ENCODE measurements at regions not wholly inside any gene's neighbourhood (a gene's known extent, or its start where the extent isn't known, plus 50 kb on each side); places are given as distances from the start of the nearest gene placed in this dataset.

DNA sequence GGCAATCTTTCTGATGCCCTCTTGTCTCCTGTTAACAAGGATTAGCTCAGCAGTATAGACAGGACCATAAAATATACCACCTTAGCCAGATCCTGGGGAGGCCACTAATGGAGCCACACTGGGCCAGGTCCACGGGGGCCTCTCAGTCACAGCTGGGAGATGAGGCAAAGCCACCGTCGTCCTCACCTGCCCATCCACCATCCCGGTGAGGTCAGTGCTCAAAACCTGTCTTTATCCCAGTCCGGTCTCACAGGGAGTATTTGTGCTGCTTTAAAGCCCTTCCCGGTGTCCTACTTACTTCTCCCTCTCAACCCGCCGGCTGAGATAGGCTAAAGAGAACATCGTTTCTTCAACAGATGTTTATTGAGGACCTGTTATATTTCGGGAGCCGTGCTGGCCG lies 104.3 kb downstream of the EDN3 start:
- peak overlapping the region; percentile 14 for H3K27ac ChIP-seq (replicated peaks; ENCODE audit: low read length)
- peak overlapping the region; percentile 0 for H2BK15ac ChIP-seq (ENCODE audit: low read length)
- H4K91ac ChIP-seq (ENCODE audit: low read depth, low read length, poor library complexity), result no peak overlapping the region
- peaks cover 0 to 20% of the 10 kb centered on the region in 2 donors for H3K4me1 ChIP-seq (ENCODE audit: control insufficient read depth in 2 of 2, insufficient read depth in 1 of 2, low read depth in 1 of 2, low read length in 2 of 2)
- no peak overlapping the region for H2AFZ ChIP-seq (ENCODE audit: low read length)
- no peak overlapping the region for H3K4me3 ChIP-seq (ENCODE audit: low read length in 2 of 2)
- no peak for DNase-seq (ENCODE audit: low spot score)
- H4K8ac ChIP-seq (ENCODE audit: low read depth, low read length), result no peak overlapping the region
- no peak overlapping the region for H2BK12ac ChIP-seq (ENCODE audit: low read length)
- no peak overlapping the region for H3K14ac ChIP-seq (ENCODE audit: low read length)
- H3K9me3 ChIP-seq (replicated peaks in 1 of 2; ENCODE audit: control insufficient read depth in 2 of 2, insufficient read depth in 1 of 2, low read depth in 1 of 2, low read length in 2 of 2), result peaks cover 0 to 3% of the 10 kb centered on the region in 2 donors
- H3K4me2 ChIP-seq (ENCODE audit: insufficient read depth, low read length, poor library complexity, severe bottlenecking), result no peak overlapping the region
- H2AK5ac ChIP-seq (ENCODE audit: low read depth, low read length), result peak overlapping the region; percentile 2
- H3K36me3 ChIP-seq (replicated peaks in 1 of 2; ENCODE audit: control insufficient read depth in 2 of 2, insufficient read depth in 2 of 2, low read length in 2 of 2), result no peaks in the 10 kb centered on the region
- H3K18ac ChIP-seq (ENCODE audit: low read length), result peak overlapping the region; percentile 0
- WGBS, 2 donors (ENCODE audit: extremely low coverage in 2 of 2, insufficient read length in 2 of 2, insufficient replicate concordance in 1 of 2), result no CpG with 5 or more reads among the region's 12 CpGs
- no peak overlapping the region for H2BK5ac ChIP-seq (ENCODE audit: low read length)
- H3K79me1 ChIP-seq (ENCODE audit: low read depth, low read length), result no peaks in the 10 kb centered on the region
- peaks cover 0 to 51% (median 0%) of the 10 kb centered on the region in 3 experiments for H3K27me3 ChIP-seq (ENCODE audit: control insufficient read depth in 3 of 3, insufficient read depth in 3 of 3, low read depth in 1 of 3, low read length in 3 of 3)
- H3K4ac ChIP-seq (ENCODE audit: low read length), result no peak overlapping the region
- no peak overlapping the region for H3K23ac ChIP-seq (ENCODE audit: low read depth, low read length, poor library complexity)
- no peak overlapping the region for H2BK120ac ChIP-seq (ENCODE audit: low read depth, low read length)
- no peak overlapping the region for H3K9ac ChIP-seq (ENCODE audit: low read depth, low read length, poor library complexity)

DNA sequence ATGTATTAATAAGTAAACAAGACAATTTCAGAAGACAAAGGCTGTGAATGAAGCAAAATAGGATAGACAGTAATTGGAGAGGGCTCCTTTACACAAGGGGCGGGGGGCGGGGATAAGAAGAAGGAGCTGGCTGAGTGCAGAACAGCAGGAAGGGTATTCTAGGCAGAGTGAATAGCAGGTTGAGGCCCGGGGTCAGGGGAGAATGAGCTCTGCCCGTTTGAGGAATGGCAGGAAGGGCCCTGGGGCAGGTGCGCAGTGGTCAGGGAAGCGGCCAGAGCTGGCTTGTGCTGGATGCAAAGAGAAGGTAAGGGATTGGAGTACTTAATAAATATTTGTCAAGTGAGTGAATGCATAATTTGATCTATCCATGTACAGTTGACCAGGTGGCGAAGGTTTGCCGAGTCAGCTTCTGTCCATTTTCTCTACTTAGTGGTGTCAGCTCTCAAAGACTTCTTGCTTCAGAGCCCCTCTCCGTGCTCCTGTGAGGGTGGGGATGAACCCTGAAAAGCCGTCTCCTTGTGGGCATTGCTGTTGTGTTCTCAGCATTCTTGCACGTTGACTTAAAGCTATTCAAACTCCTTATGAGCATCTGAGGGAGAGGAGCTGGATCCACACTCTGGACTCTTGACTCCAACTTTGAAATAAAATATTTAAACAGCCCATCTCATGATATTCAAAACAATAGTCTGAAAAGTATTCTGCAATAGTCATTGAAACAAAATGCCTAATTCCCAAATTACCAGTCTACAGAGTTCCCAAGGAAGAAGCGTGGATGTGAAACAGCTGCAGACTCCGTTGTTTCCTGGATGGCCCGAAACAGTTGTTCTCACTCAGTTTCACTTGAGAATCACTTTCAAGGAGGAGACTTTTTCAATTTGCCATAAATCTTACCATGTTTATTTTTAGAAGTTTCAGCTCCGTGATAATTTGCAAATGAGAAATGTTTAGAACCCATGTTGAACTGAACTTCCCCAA lies 105.1 kb downstream of the EDN3 start:
- peaks cover 0 to 50% (median 0%) of the 10 kb centered on the region in 3 experiments for H3K27me3 ChIP-seq (ENCODE audit: control insufficient read depth in 3 of 3, insufficient read depth in 3 of 3, low read depth in 1 of 3, low read length in 3 of 3)
- no peak overlapping the region for H4K91ac ChIP-seq (ENCODE audit: low read depth, low read length, poor library complexity)
- peaks cover 0 to 3% of the 10 kb centered on the region in 2 donors for H3K9me3 ChIP-seq (replicated peaks in 1 of 2; ENCODE audit: control insufficient read depth in 2 of 2, insufficient read depth in 1 of 2, low read depth in 1 of 2, low read length in 2 of 2)
- H3K36me3 ChIP-seq (replicated peaks in 1 of 2; ENCODE audit: control insufficient read depth in 2 of 2, insufficient read depth in 2 of 2, low read length in 2 of 2), result no peaks in the 10 kb centered on the region
- H4K8ac ChIP-seq (ENCODE audit: low read depth, low read length), result no peak overlapping the region
- no peak overlapping the region for H2BK12ac ChIP-seq (ENCODE audit: low read length)
- no peak overlapping the region for H2BK5ac ChIP-seq (ENCODE audit: low read length)
- no peak overlapping the region for H2BK15ac ChIP-seq (ENCODE audit: low read length)
- peak overlapping the region; percentile 1 for H2AK5ac ChIP-seq (ENCODE audit: low read depth, low read length)
- no peak overlapping the region for H3K4me2 ChIP-seq (ENCODE audit: insufficient read depth, low read length, poor library complexity, severe bottlenecking)
- no peak overlapping the region for H3K23ac ChIP-seq (ENCODE audit: low read depth, low read length, poor library complexity)
- H3K14ac ChIP-seq (ENCODE audit: low read length), result no peak overlapping the region
- H3K27ac ChIP-seq (replicated peaks; ENCODE audit: low read length), result peak overlapping the region; percentile 29
- DNase-seq (ENCODE audit: low spot score), result no peak
- no peak overlapping the region for H3K4ac ChIP-seq (ENCODE audit: low read length)
- no peak overlapping the region for H3K4me3 ChIP-seq (ENCODE audit: low read length in 2 of 2)
- H2BK120ac ChIP-seq (ENCODE audit: low read depth, low read length), result peak overlapping the region; percentile 2
- H3K9ac ChIP-seq (ENCODE audit: low read depth, low read length, poor library complexity), result no peak overlapping the region
- H3K18ac ChIP-seq (ENCODE audit: low read length), result no peak overlapping the region
- H3K79me1 ChIP-seq (ENCODE audit: low read depth, low read length), result no peaks in the 10 kb centered on the region
- no peak overlapping the region for H2AFZ ChIP-seq (ENCODE audit: low read length)
- H3K4me1 ChIP-seq (ENCODE audit: control insufficient read depth in 2 of 2, insufficient read depth in 1 of 2, low read depth in 1 of 2, low read length in 2 of 2), result peaks cover 0 to 20% of the 10 kb centered on the region in 2 donors
- no CpG with 5 or more reads among the region's 15 CpGs for WGBS, 2 donors (ENCODE audit: extremely low coverage in 2 of 2, insufficient read length in 2 of 2, insufficient replicate concordance in 1 of 2)

DNA sequence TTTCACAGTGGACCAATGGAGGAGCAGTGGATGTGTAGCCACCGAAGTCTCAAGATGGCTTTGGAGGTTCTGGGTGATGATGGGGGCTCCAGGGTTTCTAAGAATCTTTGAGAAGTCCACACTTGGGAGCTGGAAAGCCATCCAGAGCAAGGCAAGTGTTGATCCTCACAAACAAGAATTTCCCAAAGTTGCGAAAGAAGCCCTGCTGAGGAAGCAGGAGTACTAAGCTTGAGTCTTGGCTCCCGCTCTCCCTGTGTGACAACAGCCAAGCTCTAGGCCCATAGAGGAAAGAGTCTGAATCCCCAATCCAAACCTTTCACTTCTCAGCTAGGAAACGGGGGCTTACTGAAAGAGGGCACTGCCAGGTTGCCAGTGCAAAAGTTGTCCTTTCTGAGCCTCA lies 106.0 kb downstream of the EDN3 start:
- Histone ChIP-seq H3K14ac (ENCODE audit: low read length) (no peak overlapping the region), H3K79me1 (ENCODE audit: low read depth, low read length) (no peaks in the 10 kb centered on the region), H3K4me3 (ENCODE audit: low read length in 2 of 2) (no peak overlapping the region), H3K4me1 (ENCODE audit: control insufficient read depth in 2 of 2, insufficient read depth in 1 of 2, low read depth in 1 of 2, low read length in 2 of 2) (peaks cover 0 to 20% of the 10 kb centered on the region in 2 donors), H2AK5ac (ENCODE audit: low read depth, low read length) (peak overlapping the region; percentile 72), H4K8ac (ENCODE audit: low read depth, low read length) (no peak overlapping the region), H2AFZ (ENCODE audit: low read length) (no peak overlapping the region), H3K9ac (ENCODE audit: low read depth, low read length, poor library complexity) (no peak overlapping the region), H2BK12ac (ENCODE audit: low read length) (peak overlapping the region; percentile 25), H3K27me3 (ENCODE audit: control insufficient read depth in 3 of 3, insufficient read depth in 3 of 3, low read depth in 1 of 3, low read length in 3 of 3) (peaks cover 0 to 45% (median 0%) of the 10 kb centered on the region in 3 experiments), H3K18ac (ENCODE audit: low read length) (peak overlapping the region; percentile 32), H4K91ac (ENCODE audit: low read depth, low read length, poor library complexity) (no peak overlapping the region), H2BK120ac (ENCODE audit: low read depth, low read length) (peak overlapping the region; percentile 37), H3K23ac (ENCODE audit: low read depth, low read length, poor library complexity) (no peak overlapping the region), H3K4me2 (ENCODE audit: insufficient read depth, low read length, poor library complexity, severe bottlenecking) (no peak overlapping the region), H3K27ac (replicated peaks; ENCODE audit: low read length) (no peak overlapping the region), H3K36me3 (replicated peaks in 1 of 2; ENCODE audit: control insufficient read depth in 2 of 2, insufficient read depth in 2 of 2, low read length in 2 of 2) (no peaks in the 10 kb centered on the region), H2BK5ac (ENCODE audit: low read length) (no peak overlapping the region), H3K4ac (ENCODE audit: low read length) (peak overlapping the region; percentile 6), H3K9me3 (replicated peaks in 1 of 2; ENCODE audit: control insufficient read depth in 2 of 2, insufficient read depth in 1 of 2, low read depth in 1 of 2, low read length in 2 of 2) (peaks cover 0 to 3% of the 10 kb centered on the region in 2 donors), H2BK15ac (ENCODE audit: low read length) (peak overlapping the region; percentile 39)
- DNase-seq (ENCODE audit: low spot score), result no peak
- no CpG with 5 or more reads among the region's 4 CpGs for WGBS, 2 donors (ENCODE audit: extremely low coverage in 2 of 2, insufficient read length in 2 of 2, insufficient replicate concordance in 1 of 2)

DNA sequence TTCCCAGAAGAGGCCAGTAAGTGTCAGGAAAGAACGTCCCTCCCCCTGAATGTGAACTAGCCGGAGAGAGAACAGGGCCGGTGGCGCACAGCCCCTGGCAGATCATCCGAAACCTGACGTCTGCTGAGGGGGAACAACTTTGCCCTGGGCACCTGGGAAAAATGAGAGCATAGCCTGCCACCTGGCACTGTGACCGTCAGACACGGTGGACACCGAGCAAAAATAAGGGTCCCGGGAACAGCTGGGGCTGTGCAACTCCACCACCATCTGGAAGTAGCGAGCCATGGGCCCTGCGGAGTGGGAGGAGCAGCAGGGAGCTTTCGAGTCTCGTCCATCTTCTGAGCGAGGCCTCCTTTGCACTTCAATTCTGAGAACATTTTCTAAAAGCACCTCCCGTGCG lies 110.8 kb downstream of the EDN3 start:
- Histone ChIP-seq H2BK12ac (ENCODE audit: low read length) (no peak overlapping the region), H3K18ac (ENCODE audit: low read length) (peak overlapping the region; percentile 91), H3K36me3 (replicated peaks in 1 of 2; ENCODE audit: control insufficient read depth in 2 of 2, insufficient read depth in 2 of 2, low read length in 2 of 2) (no peaks in the 10 kb centered on the region), H2BK120ac (ENCODE audit: low read depth, low read length) (peak overlapping the region; percentile 56), H2AK5ac (ENCODE audit: low read depth, low read length) (peak overlapping the region; percentile 66), H3K23ac (ENCODE audit: low read depth, low read length, poor library complexity) (no peak overlapping the region), H4K8ac (ENCODE audit: low read depth, low read length) (no peak overlapping the region), H3K4ac (ENCODE audit: low read length) (no peak overlapping the region), H3K9me3 (replicated peaks in 1 of 2; ENCODE audit: control insufficient read depth in 2 of 2, insufficient read depth in 1 of 2, low read depth in 1 of 2, low read length in 2 of 2) (peaks cover 0 to 6% of the 10 kb centered on the region in 2 donors), H3K79me1 (ENCODE audit: low read depth, low read length) (no peaks in the 10 kb centered on the region), H3K4me3 (ENCODE audit: low read length in 2 of 2) (no peak overlapping the region), H3K27ac (replicated peaks; ENCODE audit: low read length) (no peak overlapping the region), H3K4me1 (ENCODE audit: control insufficient read depth in 2 of 2, insufficient read depth in 1 of 2, low read depth in 1 of 2, low read length in 2 of 2) (peaks cover 0 to 18% of the 10 kb centered on the region in 2 donors), H4K91ac (ENCODE audit: low read depth, low read length, poor library complexity) (no peak overlapping the region), H2AFZ (ENCODE audit: low read length) (no peak overlapping the region), H2BK5ac (ENCODE audit: low read length) (peak overlapping the region; percentile 59), H3K9ac (ENCODE audit: low read depth, low read length, poor library complexity) (no peak overlapping the region), H3K27me3 (ENCODE audit: control insufficient read depth in 3 of 3, insufficient read depth in 3 of 3, low read depth in 1 of 3, low read length in 3 of 3) (peaks cover 0 to 12% (median 0%) of the 10 kb centered on the region in 3 experiments), H2BK15ac (ENCODE audit: low read length) (peak overlapping the region; percentile 76), H3K14ac (ENCODE audit: low read length) (no peak overlapping the region), H3K4me2 (ENCODE audit: insufficient read depth, low read length, poor library complexity, severe bottlenecking) (no peak overlapping the region)
- no CpG with 5 or more reads among the region's 17 CpGs for WGBS, 2 donors (ENCODE audit: extremely low coverage in 2 of 2, insufficient read length in 2 of 2, insufficient replicate concordance in 1 of 2)
- no peak for DNase-seq (ENCODE audit: low spot score)

Data from neuronal stem cell (in vitro differentiated cells).